Central memory CD4-positive, alpha-beta T cell (primary cell): ENCODE measurements at regions not wholly inside any gene's neighbourhood (a gene's known extent, or its start where the extent isn't known, plus 50 kb on each side); places are given as distances from the start of the nearest gene placed in this dataset.
"Not testable (repeated sequence)": the region's sequence is repeated elsewhere in the genome, so short reads cannot be mapped to it uniquely, and the experiment has no call there.

ENCODE experiments used
- DNase-seq: peaks from one replicate; pipeline ENCODE4 v3.0.0; 2022

- DNase-seq, result no peak
Observed at GRCh38 chr10:84704101-84704500, 375.7 kb downstream of the CCSER2 start.

GRCh38 chr10:84706431-84706830, 378.0 kb downstream of the CCSER2 start:
- no peak for DNase-seq

GRCh38 chr10:84706875-84707274, 378.5 kb downstream of the CCSER2 start:
- no peak for DNase-seq

GRCh38 chr10:84715911-84716310, 387.5 kb downstream of the CCSER2 start:
- no peak for DNase-seq

GRCh38 chr10:84718877-84719616, 390.7 kb downstream of the CCSER2 start:
- no peak for DNase-seq

GRCh38 chr10:84719687-84720086, 391.3 kb downstream of the CCSER2 start:
- DNase-seq, result no peak

- DNase-seq, result no peak
Observed at GRCh38 chr10:84727398-84727797, 399.0 kb downstream of the CCSER2 start.

- not testable (repeated sequence) for DNase-seq
Observed at GRCh38 chr10:84739126-84739525, 410.7 kb downstream of the CCSER2 start.

GRCh38 chr10:84739641-84740040, 411.3 kb downstream of the CCSER2 start:
- no peak for DNase-seq

- no peak for DNase-seq
Observed at GRCh38 chr10:84743483-84743882, 415.1 kb downstream of the CCSER2 start.

- no peak for DNase-seq
Observed at GRCh38 chr10:84755311-84755710, 426.9 kb downstream of the CCSER2 start.

- not testable (repeated sequence) for DNase-seq
Observed at GRCh38 chr10:84756653-84757052, 428.3 kb downstream of the CCSER2 start.

GRCh38 chr10:84761994-84762614, 433.7 kb downstream of the CCSER2 start:
- not testable (repeated sequence) for DNase-seq

GRCh38 chr10:84762754-84763394, 434.5 kb downstream of the CCSER2 start:
- no peak for DNase-seq

GRCh38 chr10:84763965-84764364, 435.6 kb downstream of the CCSER2 start:
- no peak for DNase-seq

GRCh38 chr10:84765086-84765485, 436.7 kb downstream of the CCSER2 start:
- no peak for DNase-seq

- DNase-seq, result no peak
Observed at GRCh38 chr10:84765656-84766055, 437.3 kb downstream of the CCSER2 start.

- DNase-seq, result no peak
Observed at GRCh38 chr10:84766923-84767322, 438.5 kb downstream of the CCSER2 start.

- DNase-seq, result no peak
Observed at GRCh38 chr10:84768132-84768531, 439.7 kb downstream of the CCSER2 start.

- DNase-seq, result no peak
Observed at GRCh38 chr10:84770824-84771223, 442.4 kb downstream of the CCSER2 start.

- no peak for DNase-seq
Observed at GRCh38 chr10:84783386-84783785, 455.0 kb downstream of the CCSER2 start.

GRCh38 chr10:84783909-84784308, 455.5 kb downstream of the CCSER2 start:
- DNase-seq, result no peak

- DNase-seq, result no peak
Observed at GRCh38 chr10:84784749-84785148, 456.4 kb downstream of the CCSER2 start.

- no peak for DNase-seq
Observed at GRCh38 chr10:84789026-84789425, 460.6 kb downstream of the CCSER2 start.
